Activated CD4-positive, alpha-beta memory T cell treated with anti-CD3 and anti-CD28 coated beads, Interleukin-2, amount 10 ng/mL, durations not matched to agents 7 days and 5 days (primary cell): ENCODE measurements at regions not wholly inside any gene's neighbourhood (a gene's known extent, or its start where the extent isn't known, plus 50 kb on each side); places are given as distances from the start of the nearest gene placed in this dataset.
A peak's percentile ranks its signal among the peaks of the same experiment; 100 is the strongest.

Experiments
- CTCF ChIA-PET: fragments of 350-600 bp; sonication (Branson Sonifier 250); formaldehyde crosslinking; loops from one replicate; lab custom pipeline; 2021; ENCODE audit warnings: antibody characterized with exemption, inconsistent platforms; lab: Charles Lee
- POLR2A ChIA-PET: fragments of 350-600 bp; sonication (Branson Sonifier 250); formaldehyde crosslinking; loops from one replicate; lab custom pipeline; 2021; ENCODE audit warnings: antibody characterized with exemption; lab: Charles Lee
- DNase-seq: peaks from one replicate; pipeline ENCODE4 v3.0.0-alpha.2; 2020
- H3K27ac Mint-ChIP-seq: one replicate; pipeline ENCODE4 v1.8.0; 2021; ENCODE audit warnings: mild to moderate bottlenecking, mixed read lengths
- H3K27me3 Mint-ChIP-seq: one replicate; pipeline ENCODE4 v1.8.0; 2021; ENCODE audit warnings: mixed read lengths
- H3K36me3 Mint-ChIP-seq: one replicate; pipeline ENCODE4 v1.8.0; 2021; ENCODE audit warnings: low read depth, mixed read lengths
- H3K4me1 Mint-ChIP-seq: one replicate; pipeline ENCODE4 v1.8.0; 2021; ENCODE audit warnings: mixed read lengths
- H3K4me3 Mint-ChIP-seq: one replicate; pipeline ENCODE4 v1.8.0; 2021; ENCODE audit warnings: mild to moderate bottlenecking, mixed read lengths
- H3K9me3 Mint-ChIP-seq: one replicate; pipeline ENCODE4 v1.8.0; 2021; ENCODE audit warnings: mixed read lengths

- ChIA-PET POLR2A (no interaction called here), CTCF (interaction anchor here (1.5 to 2.7 kb wide), 8 partner anchors 11 to 529 kb away, joined by 3 to 8 read pairs (median 4); partner anchors contain the start of gene BRIX1)
- peaks cover 14% of the 10 kb centered on the region for H3K27me3 Mint-ChIP-seq
Observed at GRCh38 chr5:34475249-34475966, 180.7 kb upstream of the RAI14 start.

GRCh38 chr5:34476941-34477565 is 179.1 kb upstream of the RAI14 start:
- peaks cover 5% of the 10 kb centered on the region for H3K4me1 Mint-ChIP-seq
- peaks cover 27% of the 10 kb centered on the region for H3K27me3 Mint-ChIP-seq
- POLR2A ChIA-PET, result no interaction called here
- H3K4me3 Mint-ChIP-seq, result no peak overlapping the region
- no peaks in the 10 kb centered on the region for H3K36me3 Mint-ChIP-seq
- no peak for DNase-seq
- no peak overlapping the region for H3K27ac Mint-ChIP-seq
- CTCF ChIA-PET, result interaction anchor here (0.9 to 2.7 kb wide), 3 partner anchors 16 to 439 kb away, joined by 3 to 7 read pairs (median 3); partner anchors contain the start of gene BRIX1
- H3K9me3 Mint-ChIP-seq, result no peaks in the 10 kb centered on the region

More at GRCh38 chr5:34475249-34475966, 180.7 kb upstream of the RAI14 start:
- H3K27ac Mint-ChIP-seq, result no peak overlapping the region
- H3K4me3 Mint-ChIP-seq, result no peak overlapping the region
- peaks cover 2% of the 10 kb centered on the region for H3K4me1 Mint-ChIP-seq
- H3K36me3 Mint-ChIP-seq, result no peaks in the 10 kb centered on the region
- H3K9me3 Mint-ChIP-seq, result no peaks in the 10 kb centered on the region
- no peak for DNase-seq

GRCh38 chr5:34480810-34481528 is 175.2 kb upstream of the RAI14 start:
- H3K9me3 Mint-ChIP-seq, result no peaks in the 10 kb centered on the region
- no peak overlapping the region for H3K27ac Mint-ChIP-seq
- CTCF ChIA-PET, result no interaction called here
- DNase-seq, result no peak
- no peaks in the 10 kb centered on the region for H3K36me3 Mint-ChIP-seq
- H3K4me1 Mint-ChIP-seq, result peaks cover 5% of the 10 kb centered on the region
- H3K4me3 Mint-ChIP-seq, result no peak overlapping the region
- peaks cover 29% of the 10 kb centered on the region for H3K27me3 Mint-ChIP-seq
- POLR2A ChIA-PET, result no interaction called here

- ChIA-PET POLR2A (no interaction called here), CTCF (interaction anchor here (2.8 kb wide), 1 partner anchor 415 kb away, joined by 15 read pairs; no protein-coding TSS in a partner anchor)
- Mint-ChIP-seq H3K27me3 (peaks cover 43% of the 10 kb centered on the region), H3K4me1 (peaks cover 5% of the 10 kb centered on the region), H3K9me3 (no peaks in the 10 kb centered on the region), H3K36me3 (no peaks in the 10 kb centered on the region), H3K27ac (no peak overlapping the region), H3K4me3 (no peak overlapping the region)
- no peak for DNase-seq
Observed at GRCh38 chr5:34483442-34484033, 172.6 kb upstream of the RAI14 start.

- no peak overlapping the region for H3K4me3 Mint-ChIP-seq
- ChIA-PET CTCF (interaction anchor here (1.6 to 2.8 kb wide), 3 partner anchors 53 to 486 kb away, joined by 3 to 15 read pairs (median 9); no protein-coding TSS in a partner anchor), POLR2A (no interaction called here)
- no peaks in the 10 kb centered on the region for H3K36me3 Mint-ChIP-seq
- H3K27ac Mint-ChIP-seq, result no peak overlapping the region
- no peaks in the 10 kb centered on the region for H3K9me3 Mint-ChIP-seq
- peaks cover 43% of the 10 kb centered on the region for H3K27me3 Mint-ChIP-seq
- H3K4me1 Mint-ChIP-seq, result peaks cover 5% of the 10 kb centered on the region
- no peak for DNase-seq
Observed at GRCh38 chr5:34484216-34484920, 171.8 kb upstream of the RAI14 start.

GRCh38 chr5:34485768-34486030 is 170.4 kb upstream of the RAI14 start:
- POLR2A ChIA-PET, result no interaction called here

GRCh38 chr5:34486160-34486848 is 169.8 kb upstream of the RAI14 start:
- no peaks in the 10 kb centered on the region for H3K36me3 Mint-ChIP-seq
- H3K27ac Mint-ChIP-seq, result no peak overlapping the region

More at GRCh38 chr5:34485768-34486030, 170.4 kb upstream of the RAI14 start:
- H3K36me3 Mint-ChIP-seq, result no peaks in the 10 kb centered on the region
- H3K27ac Mint-ChIP-seq, result no peak overlapping the region
- H3K27me3 Mint-ChIP-seq, result peaks cover 44% of the 10 kb centered on the region
- H3K4me1 Mint-ChIP-seq, result peaks cover 3% of the 10 kb centered on the region
- H3K9me3 Mint-ChIP-seq, result no peaks in the 10 kb centered on the region
- no peak for DNase-seq
- CTCF ChIA-PET, result interaction anchor here (0.8 to 2.8 kb wide), 15 partner anchors 9 to 538 kb away, joined by 3 to 15 read pairs (median 4); no protein-coding TSS in a partner anchor
- no peak overlapping the region for H3K4me3 Mint-ChIP-seq

GRCh38 chr5:34486849-34487158 is 169.3 kb upstream of the RAI14 start:
- POLR2A ChIA-PET, result no interaction called here

More at GRCh38 chr5:34486160-34486848, 169.8 kb upstream of the RAI14 start:
- Mint-ChIP-seq H3K27me3 (peaks cover 38% of the 10 kb centered on the region), H3K9me3 (no peaks in the 10 kb centered on the region), H3K4me1 (no peaks in the 10 kb centered on the region), H3K4me3 (no peak overlapping the region)
- ChIA-PET CTCF (interaction anchor here (0.8 to 2.8 kb wide), 15 partner anchors 8 to 537 kb away, joined by 3 to 15 read pairs (median 4); no protein-coding TSS in a partner anchor), POLR2A (no interaction called here)
- DNase-seq, result peak; percentile 64

GRCh38 chr5:34487159-34487879 is 168.8 kb upstream of the RAI14 start:
- Mint-ChIP-seq H3K9me3 (no peaks in the 10 kb centered on the region), H3K4me1 (no peaks in the 10 kb centered on the region), H3K36me3 (no peaks in the 10 kb centered on the region), H3K27me3 (peaks cover 29% of the 10 kb centered on the region), H3K27ac (no peak overlapping the region), H3K4me3 (no peak overlapping the region)
- ChIA-PET POLR2A (no interaction called here), CTCF (interaction anchor here (1.1 to 1.8 kb wide), 5 partner anchors 11 to 414 kb away, joined by 3 to 11 read pairs (median 5); no protein-coding TSS in a partner anchor)
- DNase-seq, result no peak

More at GRCh38 chr5:34486849-34487158, 169.3 kb upstream of the RAI14 start:
- H3K36me3 Mint-ChIP-seq, result no peaks in the 10 kb centered on the region
- H3K4me1 Mint-ChIP-seq, result no peaks in the 10 kb centered on the region
- CTCF ChIA-PET, result interaction anchor here (1.1 to 1.6 kb wide), 7 partner anchors 11 to 415 kb away, joined by 3 to 11 read pairs (median 4); no protein-coding TSS in a partner anchor
- no peak for DNase-seq
- peaks cover 33% of the 10 kb centered on the region for H3K27me3 Mint-ChIP-seq
- H3K27ac Mint-ChIP-seq, result no peak overlapping the region
- H3K4me3 Mint-ChIP-seq, result no peak overlapping the region
- H3K9me3 Mint-ChIP-seq, result no peaks in the 10 kb centered on the region

GRCh38 chr5:34487956-34488355 is 168.2 kb upstream of the RAI14 start:
- Mint-ChIP-seq H3K27me3 (peaks cover 28% of the 10 kb centered on the region), H3K9me3 (no peaks in the 10 kb centered on the region), H3K4me1 (no peaks in the 10 kb centered on the region), H3K36me3 (no peaks in the 10 kb centered on the region), H3K27ac (no peak overlapping the region), H3K4me3 (no peak overlapping the region)
- no peak for DNase-seq
- ChIA-PET POLR2A (no interaction called here), CTCF (interaction anchor here (0.6 to 1.8 kb wide), 3 partner anchors 50 to 411 kb away, joined by 3 to 9 read pairs (median 3); no protein-coding TSS in a partner anchor)

- POLR2A ChIA-PET, result no interaction called here
- CTCF ChIA-PET, result interaction anchor here (1.8 kb wide), 1 partner anchor 410 kb away, joined by 9 read pairs; no protein-coding TSS in a partner anchor
Observed at GRCh38 chr5:34488984-34489383, 167.1 kb upstream of the RAI14 start.

More at GRCh38 chr5:34488984-34489383, 167.1 kb upstream of the RAI14 start:
- H3K4me1 Mint-ChIP-seq, result no peaks in the 10 kb centered on the region
- H3K27ac Mint-ChIP-seq, result no peak overlapping the region
- no peaks in the 10 kb centered on the region for H3K36me3 Mint-ChIP-seq
- no peak overlapping the region for H3K4me3 Mint-ChIP-seq
- DNase-seq, result no peak
- no peaks in the 10 kb centered on the region for H3K9me3 Mint-ChIP-seq
- H3K27me3 Mint-ChIP-seq, result peaks cover 28% of the 10 kb centered on the region
